Cardiac muscle cell (in vitro differentiated cells and primary cell): ENCODE measurements at regions not wholly inside any gene's neighbourhood (a gene's known extent, or its start where the extent isn't known, plus 50 kb on each side); places are given as distances from the start of the nearest gene placed in this dataset.

Experiments used
- DNase-seq, 2 donors: peaks; one replicate each; pipeline versions ENCODE4 v3.0.0 to v3.0.0-alpha.2; 2010 to 2017; ENCODE audit warnings: low read depth in 1 of 2, low spot score in 1 of 2
- H3K27ac ChIP-seq: fragments of 200-600 bp; sonication (generic); 2 replicates; pipeline ENCODE4 v1.5.1; 2016
- H3K27me3 ChIP-seq: fragments of 200-600 bp; sonication (generic); 2 replicates; pipeline ENCODE4 v1.6.0; 2016; ENCODE audit warnings: control low read depth
- H3K36me3 ChIP-seq: fragments of 200-600 bp; sonication (generic); 2 replicates; pipeline ENCODE4 v1.5.1; 2016; ENCODE audit warnings: control low read depth
- H3K4me1 ChIP-seq: fragments of 200-600 bp; sonication (generic); 2 replicates; pipeline ENCODE4 v1.8.1; 2017; ENCODE audit warnings: low read depth, mild to moderate bottlenecking, mixed run types
- H3K4me3 ChIP-seq: fragments of 200-600 bp; sonication (generic); 2 replicates; pipeline ENCODE4 v1.5.1; 2016; ENCODE audit warnings: mild to moderate bottlenecking
- H3K9me3 ChIP-seq: fragments of 200-600 bp; sonication (generic); 2 replicates; pipeline ENCODE4 v1.5.1; 2017; ENCODE audit warnings: low read depth, mild to moderate bottlenecking, control low read depth
- CTCF ChIP-seq: IDR thresholded peaks from 2 replicates; pipeline ENCODE4 v1.5.1; 2012; ENCODE audit warnings: low read depth, mild to moderate bottlenecking, low read length

DNA sequence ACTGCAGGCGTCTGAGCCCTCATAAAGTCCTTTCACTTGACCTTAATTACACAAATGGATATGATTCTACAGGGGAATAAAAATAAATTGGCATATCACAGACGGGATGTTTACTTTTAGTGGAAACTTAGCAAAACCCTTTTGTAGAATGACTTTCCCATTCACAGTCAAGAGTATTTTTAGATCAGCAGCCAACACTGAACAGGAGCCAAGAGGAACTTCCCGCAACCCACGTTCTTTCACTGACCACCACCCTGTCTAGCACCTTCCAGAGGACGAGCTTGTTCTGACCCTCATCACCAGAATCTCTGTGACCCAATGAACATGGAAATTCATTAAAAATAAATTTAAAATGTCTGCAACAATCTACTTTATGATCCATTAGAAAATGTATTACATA lies 119.0 kb upstream of the SNTG2 start:
- DNase-seq: no peak
- H3K9me3 ChIP-seq: no peaks in the 10 kb centered on the region

DNA sequence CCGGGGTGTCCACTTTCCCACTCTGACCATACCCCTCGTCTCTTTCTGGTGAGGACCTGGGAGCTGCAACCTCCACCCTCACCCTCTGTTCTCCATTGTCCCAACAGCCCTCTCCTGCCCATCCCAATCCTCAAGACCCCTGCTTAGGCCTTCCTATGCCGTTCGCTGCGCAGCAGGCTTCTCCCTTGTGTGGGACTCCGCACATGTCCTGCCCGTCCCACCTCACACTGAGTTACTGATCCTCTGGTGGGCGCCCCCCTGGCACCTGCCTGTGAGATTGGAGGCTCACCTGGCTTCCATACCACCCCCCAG lies 119.5 kb upstream of the SNTG2 start:
- Histone ChIP-seq H3K4me3 (no peak overlapping the region), H3K36me3 (no peaks in the 10 kb centered on the region), H3K9me3 (no peaks in the 10 kb centered on the region), H3K27ac (no peak overlapping the region), H3K27me3 (no peaks in the 10 kb centered on the region), H3K4me1 (no peaks in the 10 kb centered on the region)
- no peak for DNase-seq
- TF ChIP-seq CTCF: no peak

More for the DNA sequence above, 119.0 kb upstream of the SNTG2 start:
- Histone ChIP-seq H3K36me3 (no peaks in the 10 kb centered on the region), H3K27me3 (no peaks in the 10 kb centered on the region), H3K27ac (no peak overlapping the region), H3K4me3 (no peak overlapping the region), H3K4me1 (no peaks in the 10 kb centered on the region)
- TF ChIP-seq CTCF: no peak

- no peaks in the 10 kb centered on the region for H3K36me3 ChIP-seq
- no peak overlapping the region for H3K27ac ChIP-seq
- no peak overlapping the region for H3K4me3 ChIP-seq
- no peaks in the 10 kb centered on the region for H3K9me3 ChIP-seq
- no peak for TF ChIP-seq CTCF
- no peak for DNase-seq
- H3K27me3 ChIP-seq: no peaks in the 10 kb centered on the region
- no peaks in the 10 kb centered on the region for H3K4me1 ChIP-seq
Measured at GRCh38 chr2:830419-831224, 120.0 kb upstream of the SNTG2 start.

- no peaks in the 10 kb centered on the region for H3K36me3 ChIP-seq
- DNase-seq: no peak
- no peak overlapping the region for H3K4me3 ChIP-seq
- H3K27ac ChIP-seq: no peak overlapping the region
- H3K4me1 ChIP-seq: no peaks in the 10 kb centered on the region
- no peak for TF ChIP-seq CTCF
- no peaks in the 10 kb centered on the region for H3K27me3 ChIP-seq
- H3K9me3 ChIP-seq: no peaks in the 10 kb centered on the region
Measured at GRCh38 chr2:829047-829446, 121.6 kb upstream of the SNTG2 start.

DNA sequence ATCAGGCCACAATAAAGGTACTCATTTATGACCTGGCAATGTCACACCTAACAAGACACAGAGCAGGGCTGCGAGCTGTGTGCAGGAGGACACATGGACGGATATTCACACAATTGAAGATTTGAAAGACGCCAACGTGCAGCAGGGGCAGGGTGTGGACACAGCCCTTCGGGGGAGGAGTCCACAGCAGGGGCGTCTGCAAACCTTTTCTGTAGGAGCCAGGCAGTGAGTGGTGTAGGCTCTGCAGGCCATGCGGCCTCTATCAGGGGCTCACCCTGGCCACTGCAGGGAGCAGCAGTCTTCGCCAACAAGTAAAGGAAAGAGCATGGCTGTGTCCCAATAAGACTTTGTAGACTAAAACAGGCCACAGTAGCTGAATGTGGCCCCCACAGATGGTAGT lies 125.7 kb upstream of the SNTG2 start:
- no peaks in the 10 kb centered on the region for H3K36me3 ChIP-seq
- no peaks in the 10 kb centered on the region for H3K4me1 ChIP-seq
- no peaks in the 10 kb centered on the region for H3K27me3 ChIP-seq
- no peak overlapping the region for H3K27ac ChIP-seq
- H3K4me3 ChIP-seq: no peak overlapping the region
- TF ChIP-seq CTCF: no peak
- no peaks in the 10 kb centered on the region for H3K9me3 ChIP-seq
- no peak for DNase-seq

- no peaks in the 10 kb centered on the region for H3K27me3 ChIP-seq
- no peak overlapping the region for H3K27ac ChIP-seq
- no peak overlapping the region for H3K4me3 ChIP-seq
- DNase-seq: no peak
- H3K36me3 ChIP-seq: no peaks in the 10 kb centered on the region
- H3K4me1 ChIP-seq: no peaks in the 10 kb centered on the region
- no peaks in the 10 kb centered on the region for H3K9me3 ChIP-seq
- TF ChIP-seq CTCF: no peak
Measured at GRCh38 chr2:824524-824923, 126.1 kb upstream of the SNTG2 start.
